Astrocyte of the cerebellum (primary cell): ENCODE measurements at regions not wholly inside any gene's neighbourhood (a gene's known extent, or its start where the extent isn't known, plus 50 kb on each side); places are given as distances from the start of the nearest gene placed in this dataset.

Experiments used
- DNase-seq: peaks from one replicate; pipeline ENCODE4 v3.0.0-alpha.2; 2011; ENCODE audit warnings: low read depth
- H3K4me3 ChIP-seq: 2 replicates; pipeline ENCODE4 v1.5.1; 2011; ENCODE audit warnings: mild to moderate bottlenecking, low read depth, low read length, moderate library complexity
- in situ Hi-C: cut with HindIII; loops from 2 replicates; pipeline ENCODE4 v1.10.0; 2017; ENCODE audit warnings: low sequenced_read_pairs
- TF ChIP-seq, protein P1 (sequence below): IDR thresholded peaks from 2 replicates; pipeline ENCODE4 v1.5.1; 2012; ENCODE audit warnings: low read length, low read depth, moderate library complexity, mild to moderate bottlenecking; ENCODE audit errors: missing control alignments

DNA sequence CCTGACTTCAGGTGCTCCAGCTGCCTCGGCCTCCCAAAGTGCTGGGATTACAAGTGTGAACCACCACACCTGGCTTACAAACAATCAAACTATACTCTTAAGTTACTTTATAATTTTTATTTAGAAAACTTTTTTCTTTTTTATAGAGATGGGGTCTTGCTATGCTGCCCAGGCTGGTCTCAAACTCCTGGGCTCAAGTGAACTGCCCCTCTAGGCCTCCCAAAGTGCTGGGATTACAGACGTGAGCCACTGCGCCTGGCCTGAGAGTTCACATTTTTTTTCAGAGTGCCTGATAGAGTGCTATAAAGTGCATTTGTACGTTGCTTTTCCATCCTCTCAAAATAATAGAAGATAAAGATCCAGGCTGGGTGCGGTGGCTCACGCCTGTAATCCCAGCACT lies 102.0 kb upstream of the TBL1XR1 start:
- DNase-seq = no peak
- in situ Hi-C loops = no loop called here
- TF ChIP-seq, protein P1, sequence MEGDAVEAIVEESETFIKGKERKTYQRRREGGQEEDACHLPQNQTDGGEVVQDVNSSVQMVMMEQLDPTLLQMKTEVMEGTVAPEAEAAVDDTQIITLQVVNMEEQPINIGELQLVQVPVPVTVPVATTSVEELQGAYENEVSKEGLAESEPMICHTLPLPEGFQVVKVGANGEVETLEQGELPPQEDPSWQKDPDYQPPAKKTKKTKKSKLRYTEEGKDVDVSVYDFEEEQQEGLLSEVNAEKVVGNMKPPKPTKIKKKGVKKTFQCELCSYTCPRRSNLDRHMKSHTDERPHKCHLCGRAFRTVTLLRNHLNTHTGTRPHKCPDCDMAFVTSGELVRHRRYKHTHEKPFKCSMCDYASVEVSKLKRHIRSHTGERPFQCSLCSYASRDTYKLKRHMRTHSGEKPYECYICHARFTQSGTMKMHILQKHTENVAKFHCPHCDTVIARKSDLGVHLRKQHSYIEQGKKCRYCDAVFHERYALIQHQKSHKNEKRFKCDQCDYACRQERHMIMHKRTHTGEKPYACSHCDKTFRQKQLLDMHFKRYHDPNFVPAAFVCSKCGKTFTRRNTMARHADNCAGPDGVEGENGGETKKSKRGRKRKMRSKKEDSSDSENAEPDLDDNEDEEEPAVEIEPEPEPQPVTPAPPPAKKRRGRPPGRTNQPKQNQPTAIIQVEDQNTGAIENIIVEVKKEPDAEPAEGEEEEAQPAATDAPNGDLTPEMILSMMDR = no peak
- no peak overlapping the region for H3K4me3 ChIP-seq

DNA sequence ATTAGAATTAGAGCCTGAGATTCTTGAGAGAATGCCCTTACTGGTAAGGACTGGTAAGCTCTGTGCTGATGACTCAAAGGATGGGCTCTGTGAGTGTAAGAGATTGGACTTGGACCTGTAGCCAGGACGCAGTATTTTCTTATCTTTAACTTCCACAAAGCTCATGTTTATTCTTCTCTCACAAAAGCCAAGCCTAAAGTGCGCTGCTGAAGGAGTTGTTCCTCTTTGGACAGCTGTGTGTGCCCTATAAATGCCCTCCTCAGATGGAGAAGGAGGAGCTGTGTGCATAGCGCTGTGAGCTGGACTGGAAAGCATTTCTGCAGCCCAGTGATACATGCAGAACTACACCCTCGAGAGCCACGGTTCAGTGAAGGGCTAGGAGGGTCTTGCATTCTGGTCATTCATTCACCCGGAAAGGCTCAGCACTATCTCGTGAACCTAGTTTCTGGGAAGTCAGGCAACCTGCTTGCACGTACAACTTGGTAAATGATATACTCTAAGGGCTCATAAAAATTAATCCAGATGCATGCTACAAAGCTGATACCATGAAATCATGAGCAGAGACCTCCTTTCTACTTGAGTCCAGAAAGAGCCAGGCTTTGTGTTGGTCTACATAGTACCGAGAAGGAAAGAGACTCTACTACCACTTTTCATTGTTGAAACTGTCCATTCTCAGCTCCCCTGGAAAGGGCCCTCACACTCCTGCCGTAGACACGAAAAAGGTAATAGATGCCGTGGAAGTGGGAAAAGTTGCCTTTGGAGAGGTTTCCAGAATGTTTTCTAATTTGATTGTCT lies 103.0 kb upstream of the TBL1XR1 start:
- H3K4me3 ChIP-seq = no peak overlapping the region
- TF ChIP-seq, protein P1 = no peak
- in situ Hi-C loops = no loop called here
- DNase-seq = no peak

DNA sequence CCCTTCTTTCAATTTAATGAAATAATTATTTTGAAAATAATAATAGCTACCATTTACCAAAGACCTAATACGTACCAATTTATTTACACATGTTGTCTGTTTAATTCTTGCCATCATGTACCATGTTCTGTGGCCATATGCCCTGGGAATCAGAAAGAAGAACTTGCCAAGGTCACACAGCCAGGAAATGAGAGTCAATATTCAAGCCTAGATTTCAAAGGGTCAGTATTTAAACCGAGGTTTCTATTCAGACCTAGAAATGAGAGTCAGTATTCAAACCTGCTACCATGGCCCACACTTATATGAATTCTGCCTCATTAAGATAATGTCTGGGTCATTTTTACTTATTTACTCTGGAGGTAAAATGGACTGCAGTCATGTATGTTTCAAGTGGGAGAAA lies 103.6 kb upstream of the TBL1XR1 start:
- DNase-seq = no peak
- in situ Hi-C loops = no loop called here
- TF ChIP-seq, protein P1 = no peak
- H3K4me3 ChIP-seq = no peak overlapping the region

DNA sequence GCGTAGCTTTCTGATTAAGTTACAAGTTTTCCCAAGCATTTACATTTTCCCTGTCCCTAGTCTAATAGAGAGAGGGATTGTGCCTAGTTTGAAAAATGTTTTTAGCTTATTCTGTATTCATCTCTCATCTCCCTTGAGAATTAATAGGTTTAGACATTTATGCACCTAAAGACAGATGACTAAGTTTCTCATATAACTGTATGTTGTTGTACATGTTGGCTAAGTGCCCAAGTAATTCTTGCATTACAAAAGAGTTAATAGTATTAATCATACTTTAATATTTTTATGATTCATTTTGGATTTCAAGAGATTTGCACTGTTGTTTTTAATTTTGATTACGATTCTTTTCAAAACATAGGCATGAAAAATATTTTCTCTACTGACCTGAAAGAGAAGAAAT lies 109.0 kb upstream of the TBL1XR1 start:
- no peak overlapping the region for H3K4me3 ChIP-seq
- no peak for DNase-seq
- TF ChIP-seq, protein P1 = no peak
- in situ Hi-C loops = no loop called here

DNA sequence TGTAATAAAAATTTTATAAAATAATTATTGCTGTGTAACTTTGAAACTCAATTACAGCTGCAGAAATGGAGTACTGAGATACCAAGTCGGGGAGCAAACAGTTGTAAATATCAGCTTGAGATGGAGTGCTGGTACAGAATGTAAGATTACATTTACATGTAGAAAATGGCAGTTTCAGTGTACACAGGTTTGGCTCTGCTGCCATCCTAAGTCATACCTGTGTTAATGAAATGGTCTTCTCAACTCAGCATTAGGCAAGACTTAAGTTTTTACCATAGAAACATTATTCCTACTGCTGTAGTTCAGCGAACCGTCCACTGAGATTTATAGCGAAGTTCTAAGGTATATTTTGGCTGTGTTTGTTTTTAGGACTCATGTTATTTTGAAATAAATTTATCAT lies 110.1 kb upstream of the TBL1XR1 start:
- in situ Hi-C loops = no loop called here
- no peak overlapping the region for H3K4me3 ChIP-seq
- no peak for DNase-seq
- TF ChIP-seq, protein P1 = no peak

DNA sequence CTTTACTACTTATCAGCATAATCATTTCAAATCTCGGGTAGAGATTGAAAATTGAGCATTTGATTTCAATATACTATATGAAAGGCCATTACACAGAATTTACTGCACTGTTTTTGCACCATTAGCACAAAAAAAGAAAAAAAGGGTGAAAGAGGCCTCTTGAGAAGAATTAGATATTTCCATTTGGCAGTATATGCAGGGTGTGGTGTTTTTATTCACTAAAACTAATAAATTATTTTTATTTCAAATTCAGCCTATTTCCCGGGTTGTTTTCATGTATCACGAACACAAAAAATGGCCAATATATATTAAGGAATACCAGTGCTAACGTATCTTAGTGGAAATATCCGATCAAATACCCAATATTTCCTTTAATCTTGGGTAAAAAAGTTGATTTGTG lies 110.5 kb upstream of the TBL1XR1 start:
- in situ Hi-C loops = no loop called here
- TF ChIP-seq, protein P1 = no peak
- DNase-seq = no peak
- H3K4me3 ChIP-seq = no peak overlapping the region
